K562 (cell line): ENCODE measurements at regions not wholly inside any gene's neighbourhood (a gene's known extent, or its start where the extent isn't known, plus 50 kb on each side); places are given as distances from the start of the nearest gene placed in this dataset.

Experiments used
- CBX2 ChIP-seq: fragments of 200-600 bp; sonication (generic); IDR thresholded peaks from one replicate; pipeline ENCODE4 v1.6.1; 2012; ENCODE audit warnings: mild to moderate bottlenecking, low read length, inconsistent platforms; ENCODE audit not compliant: insufficient read depth, poor library complexity, severe bottlenecking
- FOXK2 ChIP-seq, 2 experiments: fragments of 450-650 bp; IDR thresholded peaks in 1 of 2; conservative IDR thresholded peaks in 1 of 2; 2 replicates each; pipeline ENCODE4 v1.6.1; 2016; ENCODE audit warnings: low read depth in 2 of 2, mild to moderate bottlenecking in 1 of 2
- ILF3 ChIP-seq: fragments of 450-650 bp; IDR thresholded peaks from 2 replicates; pipeline ENCODE4 v1.6.1; 2018; ENCODE audit warnings: antibody characterized with exemption, mild to moderate bottlenecking, moderate library complexity, borderline replicate concordance
- SUPT5H ChIP-seq: fragments of 450-650 bp; IDR thresholded peaks from 2 replicates; pipeline ENCODE4 v1.6.1; 2016
- TCF7L2 ChIP-seq: fragments of 150-350 bp; IDR thresholded peaks from 2 replicates; pipeline ENCODE4 v1.6.1; 2016; ENCODE audit warnings: low read depth, mild to moderate bottlenecking, low read length, moderate library complexity
- TF ChIP-seq, protein P1 (sequence below): IDR thresholded peaks from 3 replicates; pipeline ENCODE4 v1.6.1; 2011; ENCODE audit warnings: borderline replicate concordance, mild to moderate bottlenecking; ENCODE audit not compliant: insufficient read length, insufficient read depth

DNA sequence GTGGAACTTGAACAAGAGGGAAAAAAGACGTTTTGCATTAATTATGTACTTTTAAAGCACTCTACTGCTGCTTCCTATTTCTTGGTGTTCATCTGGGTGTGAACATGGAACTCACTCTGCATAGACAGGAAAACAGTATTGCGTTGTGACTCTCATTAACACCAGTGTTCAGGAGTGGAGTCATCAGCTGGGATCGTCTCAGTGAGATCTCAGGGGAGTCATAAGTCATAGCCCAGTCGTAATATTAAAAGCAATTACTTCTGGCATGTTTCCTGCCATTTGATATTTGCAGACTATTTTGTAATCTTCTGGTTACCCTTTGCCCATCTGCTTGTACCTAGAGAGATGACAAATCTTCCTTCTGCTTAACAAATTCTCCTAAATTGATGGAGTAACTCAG is 462.0 kb upstream of the ATP11B start:
- TF ChIP-seq, protein P1, sequence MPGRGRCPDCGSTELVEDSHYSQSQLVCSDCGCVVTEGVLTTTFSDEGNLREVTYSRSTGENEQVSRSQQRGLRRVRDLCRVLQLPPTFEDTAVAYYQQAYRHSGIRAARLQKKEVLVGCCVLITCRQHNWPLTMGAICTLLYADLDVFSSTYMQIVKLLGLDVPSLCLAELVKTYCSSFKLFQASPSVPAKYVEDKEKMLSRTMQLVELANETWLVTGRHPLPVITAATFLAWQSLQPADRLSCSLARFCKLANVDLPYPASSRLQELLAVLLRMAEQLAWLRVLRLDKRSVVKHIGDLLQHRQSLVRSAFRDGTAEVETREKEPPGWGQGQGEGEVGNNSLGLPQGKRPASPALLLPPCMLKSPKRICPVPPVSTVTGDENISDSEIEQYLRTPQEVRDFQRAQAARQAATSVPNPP: no peak
- no peak for TF ChIP-seq FOXK2 (conservative IDR thresholded peaks at IDR 0.05 in 1 of 2, IDR thresholded peaks at IDR 0.05 in 1 of 2; ENCODE audit: low read depth in 2 of 2)
- no peak for TF ChIP-seq ILF3
- TF ChIP-seq TCF7L2: no peak
- no peak for TF ChIP-seq CBX2
- no peak for TF ChIP-seq SUPT5H
